ENCODE measurements at regions not wholly inside any gene's neighbourhood (a gene's known extent, or its start where the extent isn't known, plus 50 kb on each side); places are given as distances from the start of the nearest gene placed in this dataset.

DNA sequence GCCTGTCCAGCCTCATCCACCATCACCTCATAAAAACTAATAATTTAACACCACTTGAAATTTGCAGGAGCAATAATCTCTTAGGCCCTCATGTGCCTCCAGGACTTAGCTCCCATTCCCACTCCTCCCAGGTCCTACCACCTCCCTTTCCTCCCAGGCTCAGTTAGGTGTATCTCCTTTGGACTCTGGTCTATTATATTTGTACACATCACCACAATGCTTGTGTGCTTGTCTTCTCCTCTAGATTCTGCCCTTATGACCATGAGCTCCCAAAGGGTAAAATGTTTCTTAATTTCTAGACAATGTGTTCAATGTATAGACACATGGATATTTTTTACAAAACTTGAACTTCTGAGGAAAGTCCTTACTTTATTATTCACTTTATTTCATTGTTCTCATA, 182.0 kb upstream of the ZC3H15 start (continued):
- no peak for TF ChIP-seq ZNF239 (CRISPR knock-in tag; IDR thresholded peaks at IDR 0.05)
- TF ChIP-seq FOXA3 (CRISPR knock-in tag; conservative IDR thresholded peaks at IDR 0.05 in 1 of 2, IDR thresholded peaks at IDR 0.05 in 1 of 2): no peak
- no peak for TF ChIP-seq ETV1 (tag; conservative IDR thresholded peaks at IDR 0.05; ENCODE audit: low read depth)
- no peak for TF ChIP-seq GTF2F1 (IDR thresholded peaks at IDR 0.05; ENCODE audit: low read depth, low read length)
- no peak for TF ChIP-seq NR1H2 (CRISPR knock-in tag; IDR thresholded peaks at IDR 0.05)
- TF ChIP-seq, protein P1, sequence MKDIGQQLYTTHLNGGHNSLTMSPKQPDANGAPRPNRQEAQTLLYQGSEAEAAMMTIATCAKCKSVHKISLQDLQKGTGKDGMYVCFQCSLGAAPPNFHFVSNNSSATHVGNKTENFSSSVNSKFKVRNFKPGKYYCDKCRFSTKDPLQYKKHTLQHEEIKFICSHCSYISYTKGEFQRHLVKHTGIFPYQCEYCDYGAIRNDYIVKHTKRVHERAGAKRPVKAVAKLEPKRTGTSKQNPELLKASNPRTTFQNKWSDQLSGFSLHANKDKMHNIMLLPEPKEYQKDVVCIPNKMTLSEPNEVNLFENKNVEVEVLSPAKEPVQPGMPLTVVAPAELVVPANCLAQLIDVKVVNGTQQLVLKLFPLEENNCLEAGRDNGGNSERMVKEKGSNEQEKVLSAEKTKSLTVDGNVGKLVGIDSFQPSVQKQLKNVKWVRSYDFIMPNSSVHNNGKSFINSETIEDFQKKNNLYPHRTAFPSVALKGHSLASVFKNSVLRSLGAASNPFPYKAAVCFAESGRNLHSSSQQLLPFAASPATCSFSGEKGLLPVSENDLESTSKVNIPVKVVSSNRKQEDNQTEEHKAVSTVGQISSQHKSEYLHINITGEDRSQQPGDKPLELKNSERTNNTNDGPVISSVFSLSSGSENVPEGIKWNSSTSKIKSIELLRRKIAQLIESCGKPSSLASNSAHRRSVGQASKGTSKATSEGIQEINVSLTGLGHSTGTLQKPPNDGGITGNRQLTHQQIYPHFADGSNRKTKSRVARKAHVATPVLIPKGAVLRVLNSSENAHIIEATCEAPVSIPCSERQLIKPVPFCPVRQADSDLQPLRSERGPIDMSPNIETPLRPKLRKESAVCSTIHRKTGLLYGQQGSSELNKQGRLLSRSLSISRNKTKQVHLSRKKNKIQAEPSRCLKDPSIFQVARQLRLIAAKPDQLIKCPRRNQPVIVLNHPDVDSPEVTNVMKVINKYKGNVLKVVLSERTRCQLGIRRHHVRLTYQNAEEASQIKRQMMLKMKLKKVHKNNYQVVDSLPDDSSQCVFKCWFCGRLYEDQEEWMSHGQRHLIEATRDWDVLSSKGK (CRISPR knock-in tag; IDR thresholded peaks at IDR 0.05): no peak
- TF ChIP-seq, protein P2, sequence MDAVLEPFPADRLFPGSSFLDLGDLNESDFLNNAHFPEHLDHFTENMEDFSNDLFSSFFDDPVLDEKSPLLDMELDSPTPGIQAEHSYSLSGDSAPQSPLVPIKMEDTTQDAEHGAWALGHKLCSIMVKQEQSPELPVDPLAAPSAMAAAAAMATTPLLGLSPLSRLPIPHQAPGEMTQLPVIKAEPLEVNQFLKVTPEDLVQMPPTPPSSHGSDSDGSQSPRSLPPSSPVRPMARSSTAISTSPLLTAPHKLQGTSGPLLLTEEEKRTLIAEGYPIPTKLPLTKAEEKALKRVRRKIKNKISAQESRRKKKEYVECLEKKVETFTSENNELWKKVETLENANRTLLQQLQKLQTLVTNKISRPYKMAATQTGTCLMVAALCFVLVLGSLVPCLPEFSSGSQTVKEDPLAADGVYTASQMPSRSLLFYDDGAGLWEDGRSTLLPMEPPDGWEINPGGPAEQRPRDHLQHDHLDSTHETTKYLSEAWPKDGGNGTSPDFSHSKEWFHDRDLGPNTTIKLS (IDR thresholded peaks at IDR 0.05; ENCODE audit: borderline replicate concordance, low read depth): no peak
- TF ChIP-seq ZNF165 (CRISPR knock-in tag; IDR thresholded peaks at IDR 0.05; ENCODE audit: borderline replicate concordance): no peak
